ENCODE measurements at regions not wholly inside any gene's neighbourhood (a gene's known extent, or its start where the extent isn't known, plus 50 kb on each side); places are given as distances from the start of the nearest gene placed in this dataset.

GRCh38 chr18:73124175-73124574, 256.4 kb upstream of the NETO1 start:
- Histone ChIP-seq H4K20me1 (ENCODE audit: control insufficient read depth, extremely low read depth, insufficient read depth, low read length) (no peaks in the 10 kb centered on the region), H3K4me2 (ENCODE audit: extremely low read depth, insufficient read depth, low read length) (no peak overlapping the region), H3K27me3 (ENCODE audit: control insufficient read depth, insufficient read depth, low read length) (no peaks in the 10 kb centered on the region), H3K9ac (ENCODE audit: insufficient read depth, low read length) (no peak overlapping the region), H3K9me3 (ENCODE audit: control insufficient read depth, insufficient read depth, low read depth, low read length) (no peaks in the 10 kb centered on the region), H3K36me3 (ENCODE audit: control insufficient read depth, insufficient read depth, low read length) (no peaks in the 10 kb centered on the region), H3K27ac (ENCODE audit: insufficient read depth, low read length) (no peak overlapping the region), H3K4me3 (replicated peaks in 1 of 4; ENCODE audit: control extremely low read depth in 1 of 4, insufficient read depth in 1 of 4, low read depth in 3 of 4, low read length in 4 of 4) (no peak overlapping the region), H3K4me1 (ENCODE audit: control insufficient read depth, extremely low read depth, insufficient read depth, low read length) (no peaks in the 10 kb centered on the region), H2AFZ (ENCODE audit: low read length) (no peak overlapping the region), H3K79me2 (ENCODE audit: control insufficient read depth, insufficient read depth, low read length) (no peaks in the 10 kb centered on the region)
- no peak for TF ChIP-seq EZH2 (IDR thresholded peaks at IDR 0.05; ENCODE audit: low read length, missing control alignments)
- peak in 1 of 2 donors; percentile 51 for DNase-seq (ENCODE audit: low read depth in 2 of 2)

DNA sequence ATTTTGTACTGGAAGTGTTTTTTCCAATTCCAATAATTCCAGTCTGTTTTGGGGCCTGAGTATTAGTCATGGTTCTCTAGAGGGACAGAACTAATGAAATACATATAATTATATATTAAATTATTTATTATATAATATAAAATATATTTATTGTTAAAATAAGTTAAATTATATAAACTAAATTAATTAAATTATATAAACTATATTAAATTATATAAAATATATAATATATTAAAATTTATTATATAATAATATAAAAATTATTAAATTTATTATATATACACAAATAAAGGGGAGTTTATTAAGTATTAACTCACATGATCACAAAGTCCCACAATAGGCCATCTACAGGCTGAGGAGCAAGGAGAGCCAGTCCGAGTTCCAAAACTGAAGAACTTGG, 253.4 kb upstream of the NETO1 start:
- Histone ChIP-seq H3K4me1 (ENCODE audit: control insufficient read depth, extremely low read depth, insufficient read depth, low read length) (no peaks in the 10 kb centered on the region), H3K36me3 (ENCODE audit: control insufficient read depth, insufficient read depth, low read length) (no peaks in the 10 kb centered on the region), H3K27ac (ENCODE audit: insufficient read depth, low read length) (no peak overlapping the region), H3K9ac (ENCODE audit: insufficient read depth, low read length) (no peak overlapping the region), H3K79me2 (ENCODE audit: control insufficient read depth, insufficient read depth, low read length) (no peaks in the 10 kb centered on the region), H3K27me3 (ENCODE audit: control insufficient read depth, insufficient read depth, low read length) (no peaks in the 10 kb centered on the region), H3K9me3 (ENCODE audit: control insufficient read depth, insufficient read depth, low read depth, low read length) (no peaks in the 10 kb centered on the region), H2AFZ (ENCODE audit: low read length) (no peak overlapping the region), H4K20me1 (ENCODE audit: control insufficient read depth, extremely low read depth, insufficient read depth, low read length) (no peaks in the 10 kb centered on the region), H3K4me3 (replicated peaks in 1 of 4; ENCODE audit: control extremely low read depth in 1 of 4, insufficient read depth in 1 of 4, low read depth in 3 of 4, low read length in 4 of 4) (no peak overlapping the region), H3K4me2 (ENCODE audit: extremely low read depth, insufficient read depth, low read length) (no peak overlapping the region)
- TF ChIP-seq CTCF (conservative IDR thresholded peaks at IDR 0.05 in 1 of 2, IDR thresholded peaks at IDR 0.05 in 1 of 2; ENCODE audit: low read depth in 1 of 2, low read length in 2 of 2) (no peak), EZH2 (IDR thresholded peaks at IDR 0.05; ENCODE audit: low read length, missing control alignments) (no peak)
- DNase-seq (ENCODE audit: low read depth in 2 of 2) = no peak

DNA sequence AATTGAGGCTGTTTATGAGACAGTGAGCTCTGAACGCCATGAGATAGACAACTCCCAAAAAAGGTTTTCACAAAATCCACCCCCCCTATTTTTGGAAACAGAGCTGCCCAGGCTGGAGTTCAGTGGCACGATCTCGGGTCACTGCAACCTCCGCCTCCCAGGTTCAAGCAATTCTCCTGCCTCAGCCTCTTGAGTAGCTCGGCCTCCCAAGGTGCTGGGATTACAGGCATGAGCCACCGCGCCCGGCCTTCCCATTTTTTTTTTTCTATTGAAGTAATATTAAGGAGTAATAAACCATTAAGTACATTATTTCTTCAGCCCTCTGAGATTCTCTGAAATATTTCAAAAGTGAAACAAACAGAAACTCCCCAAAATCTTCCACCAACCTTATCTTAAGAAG, 252.8 kb upstream of the NETO1 start:
- no peaks in the 10 kb centered on the region for H4K20me1 ChIP-seq (ENCODE audit: control insufficient read depth, extremely low read depth, insufficient read depth, low read length)
- no peak for TF ChIP-seq CTCF (conservative IDR thresholded peaks at IDR 0.05 in 1 of 2, IDR thresholded peaks at IDR 0.05 in 1 of 2; ENCODE audit: low read depth in 1 of 2, low read length in 2 of 2)
- no peak for TF ChIP-seq EZH2 (IDR thresholded peaks at IDR 0.05; ENCODE audit: low read length, missing control alignments)
- no peak for DNase-seq (ENCODE audit: low read depth in 2 of 2)
- no peaks in the 10 kb centered on the region for H3K9me3 ChIP-seq (ENCODE audit: control insufficient read depth, insufficient read depth, low read depth, low read length)
- H3K27me3 ChIP-seq (ENCODE audit: control insufficient read depth, insufficient read depth, low read length) = no peaks in the 10 kb centered on the region
- H3K4me3 ChIP-seq (replicated peaks in 1 of 4; ENCODE audit: control extremely low read depth in 1 of 4, insufficient read depth in 1 of 4, low read depth in 3 of 4, low read length in 4 of 4) = no peak overlapping the region
- no peaks in the 10 kb centered on the region for H3K4me1 ChIP-seq (ENCODE audit: control insufficient read depth, extremely low read depth, insufficient read depth, low read length)
- no peak overlapping the region for H3K27ac ChIP-seq (ENCODE audit: insufficient read depth, low read length)
- H3K9ac ChIP-seq (ENCODE audit: insufficient read depth, low read length) = no peak overlapping the region
- H2AFZ ChIP-seq (ENCODE audit: low read length) = no peak overlapping the region
- no peaks in the 10 kb centered on the region for H3K36me3 ChIP-seq (ENCODE audit: control insufficient read depth, insufficient read depth, low read length)
- H3K4me2 ChIP-seq (ENCODE audit: extremely low read depth, insufficient read depth, low read length) = no peak overlapping the region
- no peaks in the 10 kb centered on the region for H3K79me2 ChIP-seq (ENCODE audit: control insufficient read depth, insufficient read depth, low read length)

Data from fibroblast of lung (primary cell).